ENCODE measurements at regions not wholly inside any gene's neighbourhood (a gene's known extent, or its start where the extent isn't known, plus 50 kb on each side); places are given as distances from the start of the nearest gene placed in this dataset.
A peak's percentile ranks its signal among the peaks of the same experiment; 100 is the strongest.

DNA sequence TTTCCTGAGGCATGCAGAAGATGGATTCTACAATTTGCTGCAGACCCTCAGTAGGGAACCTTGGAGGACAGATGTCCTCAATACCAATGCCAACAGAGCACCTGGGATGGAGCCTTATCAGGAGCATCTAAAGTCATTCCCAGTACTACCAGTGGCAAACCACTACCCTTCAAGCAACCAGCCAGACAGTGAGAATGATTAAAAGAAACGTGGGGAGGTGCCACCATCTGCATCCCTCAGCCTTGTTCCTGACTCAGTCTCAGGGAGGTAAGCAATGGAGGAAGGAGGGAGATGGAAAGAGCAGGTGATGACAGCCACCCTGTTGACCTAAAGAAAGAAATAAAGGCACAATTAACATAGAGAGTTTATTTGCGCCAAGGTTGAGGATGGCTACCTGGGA, 175.2 kb upstream of the GRIN2B start:
- no peak for DNase-seq

DNA sequence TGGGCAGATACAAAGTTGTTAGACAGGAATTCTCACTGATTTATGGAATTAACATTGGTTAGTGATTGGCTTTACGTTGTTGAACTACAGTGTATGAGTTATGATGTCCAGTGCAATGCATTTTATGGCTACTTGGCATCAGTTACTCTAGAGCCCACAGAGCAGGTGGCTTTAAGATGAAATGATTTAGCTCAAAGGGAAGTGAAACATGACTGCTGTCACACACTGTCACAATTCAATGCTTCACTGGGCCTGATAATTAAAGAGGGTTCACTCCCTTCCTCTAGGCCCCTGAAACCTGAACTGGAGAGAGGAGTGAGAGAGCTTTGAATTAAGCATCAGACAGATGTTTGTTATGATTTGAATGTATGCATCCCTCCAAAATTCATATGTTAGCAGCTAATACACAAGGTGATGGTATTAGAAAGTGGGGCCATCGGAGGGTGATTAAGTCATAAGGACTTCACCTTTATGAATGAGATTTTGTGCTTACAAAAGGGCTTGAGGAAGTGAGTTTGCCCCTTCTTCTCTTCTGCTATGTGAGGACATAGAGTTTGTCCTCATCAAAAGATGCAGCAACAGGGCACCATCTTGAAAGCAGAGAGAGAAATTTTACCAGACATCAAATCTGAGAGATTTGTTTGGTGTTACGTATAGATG, 175.8 kb upstream of the GRIN2B start:
- DNase-seq: no peak

DNA sequence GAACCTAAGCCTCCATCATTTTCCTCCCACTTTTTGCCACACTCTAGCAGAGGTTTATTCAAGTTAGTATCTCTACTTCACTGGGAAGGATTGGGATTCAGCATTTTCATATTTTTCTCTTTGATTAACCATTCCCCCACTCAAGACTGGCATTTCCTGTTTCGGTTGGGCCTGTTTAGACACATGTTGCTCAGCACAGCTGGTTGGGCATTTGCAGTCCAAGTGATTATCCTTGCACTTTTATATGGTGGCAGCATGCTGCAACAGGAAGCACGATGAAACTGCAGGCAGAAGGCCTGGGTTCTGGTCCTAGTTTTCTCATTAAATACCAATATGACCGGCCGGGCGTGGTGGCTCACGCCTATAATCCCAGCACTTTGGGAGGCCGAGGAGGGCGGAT, 182.9 kb upstream of the GRIN2B start:
- no peak for DNase-seq

DNA sequence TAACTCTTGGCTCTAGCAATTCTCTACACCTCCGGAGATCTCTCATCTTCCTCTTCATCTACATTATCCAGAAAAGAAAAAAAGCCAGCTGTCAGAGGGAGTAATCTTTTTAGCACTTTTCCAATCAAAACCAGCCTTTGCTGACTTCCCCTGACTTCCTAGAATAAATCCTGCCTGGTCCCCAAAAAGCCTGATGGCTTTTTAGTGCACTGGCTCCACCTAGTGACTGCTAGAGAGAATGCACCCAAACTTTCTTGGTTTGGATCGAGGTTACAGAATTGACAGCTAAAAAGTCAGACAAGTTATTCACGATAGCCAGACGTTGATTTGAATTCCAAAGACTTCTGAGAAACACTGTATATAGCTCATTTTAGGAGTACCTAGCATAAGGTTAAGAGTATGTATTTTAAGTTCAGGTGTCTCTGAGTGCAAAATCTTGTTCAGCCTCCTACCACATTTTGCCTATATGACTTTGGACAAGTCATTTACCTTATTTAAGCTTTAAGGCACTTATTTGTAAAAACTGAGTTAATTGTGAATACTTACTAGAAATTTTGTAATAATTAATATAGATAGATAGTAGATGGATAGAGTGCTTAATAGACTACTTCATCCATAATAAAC, 185.7 kb upstream of the GRIN2B start:
- DNase-seq: peak; percentile 16 to 72

DNA sequence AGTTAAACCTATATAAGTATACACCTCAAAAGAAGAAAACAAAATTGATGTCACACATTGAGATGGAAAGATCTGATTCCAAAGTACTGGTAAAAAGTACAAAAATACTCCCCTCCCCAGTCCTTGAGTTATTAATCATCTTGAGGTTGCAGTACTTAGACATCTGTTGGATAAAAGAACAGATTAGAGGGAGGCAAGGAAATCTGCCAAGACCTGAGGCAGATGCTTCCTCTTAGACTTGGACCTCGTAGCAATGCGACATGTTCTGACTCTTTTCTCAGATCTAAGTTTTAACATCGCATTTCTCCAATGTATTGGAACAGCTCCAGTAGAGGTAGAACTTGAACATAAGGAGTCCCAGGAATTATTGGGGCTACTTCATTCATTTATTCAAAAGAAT, 187.9 kb upstream of the GRIN2B start:
- DNase-seq: no peak

DNA sequence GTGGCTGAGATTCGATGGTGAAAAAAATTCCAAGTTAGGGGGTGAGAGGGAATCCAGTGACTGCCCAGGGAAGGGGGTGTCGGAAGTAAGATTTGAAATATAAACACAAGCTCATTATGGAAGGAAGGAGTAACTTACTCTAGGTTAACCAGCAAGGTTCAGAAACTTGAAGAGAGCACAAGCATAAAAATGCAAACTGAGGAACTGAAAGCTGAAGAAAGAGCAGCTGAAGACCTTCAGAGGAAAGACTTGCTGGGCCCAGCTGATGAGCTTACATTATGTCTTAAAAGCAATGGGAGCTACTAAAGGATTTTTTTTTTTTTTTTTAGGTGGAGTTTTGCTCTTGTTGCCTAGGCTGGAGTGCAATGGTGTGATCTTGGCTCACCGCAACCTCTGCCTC, 189.7 kb upstream of the GRIN2B start:
- DNase-seq: no peak

DNA sequence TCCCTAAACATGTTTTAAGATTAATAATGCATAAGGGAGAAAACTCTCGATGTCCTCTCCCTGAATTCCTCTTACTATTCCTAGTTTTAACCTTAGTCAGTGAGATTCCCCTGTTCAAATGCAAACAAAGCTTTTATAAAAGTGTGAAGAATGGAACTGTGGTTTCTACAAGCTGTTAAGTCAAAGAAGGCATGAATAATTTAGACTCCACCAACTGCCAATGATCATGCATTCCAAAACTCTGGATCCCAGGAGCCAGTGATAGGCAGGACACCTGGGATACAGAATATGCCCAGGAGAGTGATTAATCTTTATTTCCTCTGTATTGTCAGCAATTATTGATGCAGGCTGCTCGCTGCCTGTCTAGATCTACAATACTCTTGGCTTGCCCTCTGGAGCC, 190.3 kb upstream of the ATF7IP start:
- DNase-seq: no peak

DNA sequence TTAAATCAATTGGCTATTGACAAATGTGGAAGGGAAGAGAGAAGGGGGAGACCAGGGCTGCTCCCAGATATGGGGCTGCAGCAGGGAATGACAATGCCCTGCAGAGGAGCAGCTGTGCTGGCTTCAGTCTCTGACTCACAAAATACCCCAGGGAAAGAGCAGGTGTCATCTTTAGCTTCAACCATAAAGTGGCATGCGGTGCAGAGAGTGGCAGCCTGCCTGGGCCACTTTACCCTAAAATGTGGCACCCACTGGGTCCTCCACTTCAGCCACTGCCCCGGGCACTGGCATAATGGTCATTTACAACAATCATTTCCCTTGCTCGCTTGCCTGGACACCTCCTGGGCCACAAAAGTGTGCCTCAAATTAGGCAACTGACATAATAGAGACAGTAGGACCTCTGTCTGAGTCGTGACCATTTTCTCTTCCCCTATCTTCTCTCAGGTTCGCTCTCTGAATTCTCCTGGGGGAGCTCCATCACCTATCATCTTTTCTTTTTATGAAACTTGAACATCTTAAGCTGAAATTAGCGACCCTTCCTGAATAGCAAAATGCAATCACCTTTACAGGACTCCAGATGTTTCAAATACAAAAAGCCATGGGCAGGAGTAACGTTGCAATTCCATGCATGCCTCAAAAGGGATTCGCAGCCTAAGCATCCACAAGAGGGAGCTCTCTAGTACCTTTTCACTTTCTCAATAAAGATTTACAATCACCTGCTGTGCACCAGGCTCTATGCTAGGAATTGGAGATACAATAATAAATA, 179.9 kb upstream of the ATF7IP start:
- peak; percentile 14 to 66 for DNase-seq

DNA sequence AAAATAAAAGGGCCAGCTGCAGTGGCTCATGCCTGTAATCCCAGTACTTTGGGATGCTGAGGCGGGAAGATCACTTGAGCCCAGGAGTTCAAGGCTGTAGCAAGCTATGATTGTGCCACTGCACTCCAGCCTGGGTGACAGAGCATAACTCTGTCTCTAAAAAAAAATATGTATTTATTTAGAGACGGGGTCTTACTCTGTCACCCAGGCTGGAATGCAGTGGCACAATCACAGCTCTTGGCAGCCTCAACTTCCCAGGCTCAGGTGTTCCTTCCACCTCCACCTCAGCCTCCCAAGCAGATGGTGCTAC, 179.3 kb upstream of the ATF7IP start:
- no peak for DNase-seq

DNA sequence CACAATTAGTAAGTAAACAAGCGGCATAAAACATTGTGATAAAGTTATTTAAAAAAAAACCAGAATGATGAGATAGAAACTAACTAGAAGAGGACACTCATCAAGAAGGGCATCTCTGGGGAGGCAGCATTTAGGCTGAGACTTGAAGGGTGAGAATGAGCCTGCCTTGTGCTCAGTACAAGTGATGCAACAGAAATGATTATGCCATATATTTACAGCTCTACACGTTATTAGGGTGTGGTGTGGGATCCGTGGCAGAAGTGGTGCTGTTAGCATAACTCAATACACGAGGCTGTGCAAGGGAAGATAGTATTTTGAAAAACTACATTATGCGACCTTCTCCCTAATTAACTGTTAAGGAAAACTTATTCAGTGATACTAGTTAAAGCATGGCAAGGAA, 178.5 kb upstream of the ATF7IP start:
- DNase-seq: no peak

DNA sequence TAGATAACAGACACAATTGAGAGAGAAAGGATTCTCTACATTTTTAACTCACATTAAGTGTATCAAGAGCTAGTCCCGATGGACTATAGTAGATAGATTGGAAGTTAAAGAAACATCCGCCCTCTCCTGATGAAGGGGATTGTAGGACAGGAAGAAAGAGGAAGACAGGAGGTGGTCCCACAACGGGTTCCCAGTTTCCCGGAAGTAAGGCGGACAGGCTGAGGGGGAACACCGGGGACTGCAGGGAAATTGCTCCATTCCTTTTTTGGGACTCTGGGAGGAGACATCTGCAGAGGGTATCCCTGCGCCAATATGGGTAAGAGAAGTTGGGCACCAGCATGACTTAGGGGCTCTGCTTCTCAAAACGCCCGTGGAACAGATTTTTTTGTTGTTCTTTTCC, 177.5 kb upstream of the ATF7IP start:
- no peak for DNase-seq

DNA sequence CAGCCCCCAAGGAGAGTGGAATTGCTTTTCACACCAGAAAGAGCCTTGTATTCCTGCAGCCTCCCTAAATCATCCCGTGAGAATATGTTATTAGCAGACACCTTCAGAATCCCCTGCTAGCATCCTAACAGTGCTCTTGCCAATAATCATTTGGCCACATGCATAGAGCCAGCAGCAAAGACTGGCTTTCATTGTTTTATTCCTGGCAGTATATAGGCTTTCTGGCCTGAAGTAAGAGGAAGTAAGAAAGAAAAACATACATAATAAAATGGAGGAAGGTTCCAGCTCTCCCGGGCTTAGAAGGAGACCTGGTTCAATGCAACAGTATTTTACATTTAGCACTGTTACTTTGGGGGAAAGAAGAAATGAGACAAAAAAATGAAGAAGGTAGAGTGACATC, 176.7 kb upstream of the ATF7IP start:
- no peak for DNase-seq

DNA sequence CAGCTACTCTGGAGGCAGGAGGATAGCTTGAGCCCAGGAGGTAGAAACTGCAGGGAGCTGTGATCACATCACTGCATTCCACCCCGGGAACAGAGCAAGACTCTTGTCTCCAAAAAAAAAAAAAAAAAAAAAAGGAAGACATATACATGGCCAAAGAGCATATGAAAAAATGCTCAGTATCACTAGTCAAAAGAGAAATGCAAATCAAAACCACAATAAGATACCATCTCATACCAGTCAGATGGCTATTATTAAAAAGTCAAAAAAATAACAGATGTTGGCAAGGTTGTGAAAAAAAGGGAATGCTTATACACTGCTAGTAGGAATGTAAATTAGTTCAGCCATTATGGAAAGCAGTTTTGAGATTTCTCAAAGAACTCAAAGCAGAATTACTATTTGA, 174.8 kb upstream of the ATF7IP start:
- DNase-seq: no peak

DNA sequence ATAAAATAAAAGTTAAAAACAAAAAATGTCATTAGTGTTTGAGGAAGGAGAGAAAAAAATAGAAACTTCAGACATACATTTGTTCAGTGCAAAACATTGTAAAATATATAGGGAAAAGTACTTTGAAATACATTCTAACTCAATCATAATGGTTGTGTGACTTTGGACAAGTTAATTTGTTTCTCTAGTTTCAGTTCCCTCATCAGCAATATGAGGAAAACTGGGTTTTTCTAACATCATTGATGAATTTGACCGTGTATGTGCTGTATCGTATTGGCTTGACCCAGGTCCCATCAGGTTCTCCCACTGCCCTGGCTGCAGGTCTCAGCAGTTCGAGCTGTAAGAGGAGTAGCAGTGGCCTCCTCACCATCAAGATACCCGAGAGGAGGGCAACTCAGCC, 173.9 kb upstream of the ATF7IP start:
- DNase-seq: no peak

DNA sequence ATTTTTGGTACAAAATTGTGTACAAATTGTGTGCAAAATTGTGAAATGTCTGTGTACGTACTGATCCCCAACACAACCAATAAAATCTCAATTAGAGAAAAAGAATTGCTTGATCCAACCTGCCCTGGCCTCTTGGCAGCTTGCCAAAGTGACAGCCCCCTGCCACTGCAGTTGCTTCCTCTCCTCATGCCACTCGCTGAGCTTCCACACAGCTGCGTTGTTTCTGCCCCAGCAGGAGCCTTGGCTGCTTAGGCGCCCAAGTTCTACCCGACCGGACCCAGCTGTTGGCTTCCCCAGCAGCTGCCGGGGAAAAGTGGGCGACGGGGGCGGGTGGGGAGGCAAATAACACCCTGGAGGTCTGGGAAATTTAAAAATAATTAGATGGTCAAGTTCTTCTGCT, 171.8 kb upstream of the ATF7IP start:
- DNase-seq: no peak

DNA sequence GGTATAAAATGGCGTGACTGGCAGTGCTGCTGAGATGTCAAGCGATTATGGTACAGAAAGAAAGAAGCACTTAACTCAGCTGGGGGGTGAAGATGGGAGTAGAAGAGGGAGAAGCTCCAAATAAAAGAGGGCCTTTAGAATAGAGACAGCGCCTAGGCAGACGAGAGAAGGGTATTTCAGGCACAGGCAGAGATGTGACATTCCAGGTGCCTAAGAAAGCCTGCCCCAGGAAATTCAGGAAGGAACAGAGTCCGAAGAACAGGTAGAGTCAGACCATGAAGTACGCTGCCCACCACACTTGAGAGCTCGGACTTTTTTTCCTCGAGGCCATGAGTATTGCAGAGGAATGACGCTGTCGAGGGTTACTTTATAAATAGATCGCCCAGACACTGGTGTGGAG, 170.9 kb upstream of the ATF7IP start:
- no peak for DNase-seq

DNA sequence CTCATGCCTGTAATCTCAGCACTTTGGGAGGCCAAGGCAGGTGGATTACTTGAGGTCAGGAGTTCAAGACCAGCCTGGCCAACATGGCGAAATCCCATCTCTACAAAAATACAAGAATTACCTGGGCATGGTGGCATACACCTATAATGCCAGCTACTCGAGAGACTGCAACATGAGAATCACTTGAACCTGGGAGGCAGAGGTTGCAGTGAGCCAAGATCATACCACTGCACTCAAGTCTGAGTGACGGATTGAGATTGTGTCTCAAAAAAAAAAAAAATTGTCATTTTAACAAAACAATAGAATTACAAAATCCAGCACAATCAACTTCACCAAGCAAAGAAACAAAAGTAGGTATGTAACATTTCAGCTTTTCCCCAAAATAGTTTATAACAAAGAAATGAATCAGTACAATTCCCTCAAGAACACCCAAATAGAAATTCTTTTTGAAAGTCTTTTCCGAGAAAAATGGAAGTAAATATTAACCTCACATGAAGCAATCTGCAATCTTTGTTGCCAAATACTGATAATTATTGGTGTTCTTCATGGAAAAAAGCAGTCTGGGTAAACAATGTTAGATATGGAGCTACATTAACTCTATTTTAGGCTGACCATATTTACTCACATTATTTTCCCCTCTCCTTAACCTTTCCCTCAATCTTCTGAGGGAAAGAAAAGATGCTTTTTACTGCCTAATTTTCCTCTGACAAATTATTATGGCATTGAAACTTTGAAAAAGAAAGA, 165.9 kb upstream of the ATF7IP start:
- no peak for DNase-seq

DNA sequence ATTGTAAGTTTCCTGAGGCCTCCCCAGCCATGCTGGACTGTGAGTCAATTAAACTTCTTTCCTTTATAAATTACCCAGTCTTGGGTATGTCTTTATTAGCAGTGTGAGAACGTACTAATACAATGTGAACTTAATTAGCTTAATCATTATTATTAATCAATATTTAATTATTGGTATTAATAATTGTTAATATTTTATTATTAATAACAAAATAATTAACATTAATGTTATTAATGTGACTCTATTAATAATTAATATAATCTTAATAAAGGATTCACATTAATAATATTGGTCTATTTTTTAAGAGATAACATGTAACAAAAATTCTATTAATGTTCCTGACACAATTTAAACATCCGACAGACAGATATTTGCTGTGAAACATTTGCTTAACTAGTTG, 164.9 kb upstream of the ATF7IP start:
- DNase-seq: no peak

DNA sequence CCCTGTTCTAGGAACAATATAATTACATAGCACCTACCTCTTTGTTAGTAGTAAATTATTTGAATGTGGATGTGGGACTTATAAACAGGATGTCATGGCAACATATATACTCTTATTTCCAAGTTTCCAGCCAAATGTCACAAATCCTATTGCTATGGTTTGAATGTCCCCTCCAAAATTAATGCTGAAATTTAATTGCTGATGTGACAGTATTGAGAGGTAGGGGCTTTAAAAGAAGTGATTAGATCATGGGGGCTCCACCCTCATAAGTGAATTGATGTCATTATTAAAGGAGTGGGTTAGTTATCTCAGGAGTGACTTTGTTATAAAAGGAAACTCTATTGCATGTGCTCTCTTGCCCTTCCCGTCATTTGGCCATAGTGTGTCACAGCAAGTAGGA, 164.2 kb upstream of the ATF7IP start:
- DNase-seq: no peak

DNA sequence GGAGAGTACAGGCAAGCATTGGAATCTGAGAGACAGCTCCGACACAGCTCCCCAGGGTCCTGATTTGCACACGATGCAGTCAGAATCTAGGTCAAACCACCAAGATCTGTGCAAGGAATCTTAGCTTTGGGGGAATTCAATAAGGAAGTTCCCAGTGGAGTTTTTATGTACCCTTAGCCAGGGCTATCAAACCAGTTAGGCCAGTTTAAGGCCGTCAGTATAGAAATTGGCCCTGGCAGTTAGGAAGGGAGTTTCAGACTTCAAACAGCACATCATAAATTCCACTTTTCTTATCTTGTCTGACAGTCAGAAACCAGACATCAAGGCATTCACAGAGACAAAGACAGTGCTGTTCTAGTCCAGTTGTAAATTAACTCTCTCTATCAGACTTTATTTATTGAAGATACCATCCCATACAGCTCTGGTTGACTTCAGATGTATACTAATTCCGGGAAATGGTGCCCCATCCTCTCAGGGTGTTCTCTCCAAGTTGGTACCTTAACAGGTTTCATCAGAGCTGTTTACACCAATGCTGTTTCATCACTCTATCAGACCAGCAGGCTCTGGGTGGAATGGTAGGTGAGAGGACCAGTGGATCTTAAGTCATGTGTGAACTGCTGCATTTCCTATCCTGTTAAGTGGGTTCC, 157.5 kb upstream of the ATF7IP start:
- no peak for DNase-seq

DNA sequence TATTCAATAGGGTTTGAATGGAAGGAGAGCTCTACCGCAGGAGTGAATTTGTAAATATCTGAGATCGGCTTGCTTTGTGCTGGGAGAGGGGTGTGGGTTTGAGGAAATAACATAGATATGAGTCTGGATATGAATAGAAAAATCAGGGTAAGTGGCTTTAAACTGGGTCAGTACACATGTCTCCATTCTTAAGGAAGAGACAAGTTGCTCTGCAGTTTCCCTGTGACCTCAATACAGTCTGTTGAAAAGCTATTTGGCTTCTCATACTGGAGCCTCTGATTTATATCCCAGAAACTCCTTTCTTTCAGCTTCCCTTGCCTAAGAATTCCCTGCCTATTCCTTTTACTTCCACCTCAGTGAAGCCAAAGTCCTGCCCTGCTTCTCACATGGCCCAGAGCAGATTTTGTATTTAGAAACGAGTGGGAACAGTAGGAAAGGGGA, 153.5 kb upstream of the ATF7IP start:
- no peak for DNase-seq

DNA sequence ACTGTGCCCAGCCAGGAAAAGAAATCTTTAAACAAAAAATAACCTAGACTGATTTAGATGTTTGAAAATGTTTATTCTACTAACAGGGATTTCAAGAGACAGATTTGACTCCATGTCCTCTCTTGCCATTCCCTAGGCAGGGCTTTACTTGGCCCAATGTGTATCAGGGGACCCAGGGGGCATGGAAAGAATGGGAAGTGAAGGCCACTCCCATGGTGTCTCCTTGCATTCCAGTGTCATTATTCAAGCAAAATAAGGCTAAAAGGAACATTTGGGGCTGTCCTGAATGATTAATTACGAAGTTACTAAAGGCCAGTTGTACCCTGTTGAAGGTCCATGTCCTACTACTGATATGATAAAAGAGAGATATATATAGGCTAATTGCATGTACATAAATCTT, 151.9 kb upstream of the ATF7IP start:
- DNase-seq: no peak

DNA sequence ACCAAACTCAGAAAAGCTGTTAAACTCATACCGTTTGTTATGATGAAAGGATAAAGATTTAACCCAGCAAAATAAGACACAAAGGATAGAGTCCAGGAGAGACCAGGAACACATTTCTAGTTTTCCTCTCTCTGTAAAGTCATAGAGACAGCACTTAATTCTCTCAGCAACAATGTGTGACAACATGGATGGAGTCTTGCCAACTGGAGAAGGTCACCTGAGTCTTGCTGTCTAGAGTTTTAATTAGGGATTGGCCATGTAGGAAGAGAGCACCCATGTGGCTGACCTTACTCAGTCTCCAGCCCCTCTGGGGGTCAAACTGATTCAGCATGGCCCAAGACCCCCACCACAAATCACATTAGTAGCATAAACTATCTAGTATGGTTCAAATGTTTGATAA, 151.0 kb upstream of the ATF7IP start:
- no peak for DNase-seq
